Fibroblast of skin of left quadriceps (primary cell): ENCODE measurements at regions not wholly inside any gene's neighbourhood (a gene's known extent, or its start where the extent isn't known, plus 50 kb on each side); places are given as distances from the start of the nearest gene placed in this dataset.
A peak's percentile ranks its signal among the peaks of the same experiment; 100 is the strongest.

Experiments
- DNase-seq, 2 experiments: peaks; one replicate each; pipeline ENCODE4 v3.0.0-alpha.2; 2013; ENCODE audit warnings: low read depth in 2 of 2

GRCh38 chr3:132829101-132829500, 106.9 kb upstream of the NPHP3 start:
- no peak for DNase-seq

GRCh38 chr3:132822837-132823236, 100.6 kb upstream of the NPHP3 start:
- no peak for DNase-seq

- peak; percentile 4 to 11 for DNase-seq
Observed at GRCh38 chr3:132822266-132822665, 100.1 kb upstream of the NPHP3 start.

- DNase-seq, result no peak
Observed at GRCh38 chr3:132821314-132821713, 99.1 kb upstream of the NPHP3 start.

GRCh38 chr3:132818251-132818650, 96.0 kb upstream of the NPHP3 start:
- no peak for DNase-seq

GRCh38 chr3:132817646-132818177, 95.5 kb upstream of the NPHP3 start:
- DNase-seq, result no peak

- DNase-seq, result no peak
Observed at GRCh38 chr3:132805071-132805470, 82.9 kb upstream of the NPHP3 start.

- peak in 1 of 2 experiments; percentile 37 for DNase-seq
Observed at GRCh38 chr3:132804498-132804897, 82.3 kb upstream of the NPHP3 start.

GRCh38 chr3:132803889-132804288, 81.7 kb upstream of the NPHP3 start:
- no peak for DNase-seq

GRCh38 chr3:132800958-132801357, 78.7 kb upstream of the NPHP3 start:
- no peak for DNase-seq

GRCh38 chr3:132790806-132791205, 68.6 kb upstream of the NPHP3 start:
- no peak for DNase-seq

GRCh38 chr3:132789959-132790358, 67.8 kb upstream of the NPHP3 start:
- no peak for DNase-seq

GRCh38 chr3:132788301-132788671, 66.1 kb upstream of the NPHP3 start:
- DNase-seq, result peak; percentile 80 to 83

- DNase-seq, result no peak
Observed at GRCh38 chr3:132787616-132788300, 65.5 kb upstream of the NPHP3 start.

- no peak for DNase-seq
Observed at GRCh38 chr3:132786890-132787289, 64.7 kb upstream of the NPHP3 start.

GRCh38 chr3:132785292-132785691, 63.1 kb upstream of the NPHP3 start:
- peak; percentile 42 for DNase-seq

GRCh38 chr3:132784502-132785025, 62.4 kb upstream of the NPHP3 start:
- no peak for DNase-seq

GRCh38 chr3:132783152-132783551, 60.9 kb upstream of the NPHP3 start:
- DNase-seq, result peak in 1 of 2 experiments; percentile 17

- DNase-seq, result no peak
Observed at GRCh38 chr3:132781922-132782321, 59.7 kb upstream of the NPHP3 start.

GRCh38 chr3:132777171-132777570, 55.0 kb upstream of the NPHP3 start:
- DNase-seq, result no peak

GRCh38 chr3:132773071-132773619, 50.9 kb upstream of the NPHP3 start:
- DNase-seq, result no peak

- DNase-seq, result no peak
Observed at GRCh38 chr3:132772252-132772651, 50.0 kb upstream of the NPHP3 start.
